Uterus (tissue), 2 donors: ENCODE measurements at regions not wholly inside any gene's neighbourhood (a gene's known extent, or its start where the extent isn't known, plus 50 kb on each side); places are given as distances from the start of the nearest gene placed in this dataset.
"Not testable (repeated sequence)": the region's sequence is repeated elsewhere in the genome, so short reads cannot be mapped to it uniquely, and the experiment has no call there.

Experiments used
- CTCF ChIP-seq, 4 experiments: fragments of 200-600 bp in 2 of 4; fragments of 450-650 bp in 2 of 4; sonication (generic) in 2 of 4; IDR thresholded peaks; one replicate each; pipeline ENCODE4 v1.5.1; 2016 to 2019; ENCODE audit warnings: antibody characterized with exemption in 4 of 4, mild to moderate bottlenecking in 2 of 4, moderate library complexity in 1 of 4
- POLR2A ChIP-seq, 2 donors: fragments of 450-650 bp; IDR thresholded peaks; one replicate each; pipeline ENCODE4 v1.6.1; 2016; ENCODE audit warnings: antibody characterized with exemption in 2 of 2, mild to moderate bottlenecking in 1 of 2, moderate library complexity in 1 of 2

- not testable (repeated sequence) for TF ChIP-seq CTCF, POLR2A (IDR thresholded peaks at IDR 0.05)
Observed at GRCh38 chr2:226160617-226161016, 639.0 kb downstream of the IRS1 start.
